Chondrocyte (in vitro differentiated cells): ENCODE measurements at regions not wholly inside any gene's neighbourhood (a gene's known extent, or its start where the extent isn't known, plus 50 kb on each side); places are given as distances from the start of the nearest gene placed in this dataset.

Experiments used
- DNase-seq: peaks from one replicate; pipeline ENCODE4 v3.0.0; 2021; ENCODE audit warnings: mixed read lengths, low spot score
- H3K27ac Mint-ChIP-seq: one replicate; pipeline ENCODE4 v1.8.0; 2021; ENCODE audit warnings: mild to moderate bottlenecking, moderate library complexity, mixed read lengths; ENCODE audit not compliant: unreplicated experiment
- H3K27me3 Mint-ChIP-seq: 2 replicates; pipeline ENCODE4 v1.8.0; 2021; ENCODE audit warnings: low read depth, mixed read lengths
- H3K36me3 Mint-ChIP-seq: 2 replicates; pipeline ENCODE4 v1.8.0; 2021; ENCODE audit warnings: low read depth, mixed read lengths
- H3K4me1 Mint-ChIP-seq: 2 replicates; pipeline ENCODE4 v1.8.0; 2021; ENCODE audit warnings: low read depth, mild to moderate bottlenecking, mixed read lengths
- H3K4me3 Mint-ChIP-seq: one replicate; pipeline ENCODE4 v1.8.0; 2021; ENCODE audit warnings: mild to moderate bottlenecking, moderate library complexity, mixed read lengths; ENCODE audit not compliant: unreplicated experiment
- H3K9me3 Mint-ChIP-seq: 2 replicates; pipeline ENCODE4 v1.8.0; 2021; ENCODE audit warnings: low read depth, mixed read lengths
- CTCF ChIP-seq: fragments of 200-600 bp; sonication (generic); IDR thresholded peaks from 2 replicates; pipeline ENCODE4 v1.5.0; 2021; ENCODE audit warnings: antibody characterized with exemption, mild to moderate bottlenecking, moderate library complexity

GRCh38 chr17:71850812-71851211 lies 270.0 kb upstream of the SOX9 start:
- TF ChIP-seq CTCF: no peak
- Mint-ChIP-seq H3K4me3 (no peak overlapping the region), H3K27ac (no peak overlapping the region), H3K9me3 (no peaks in the 10 kb centered on the region), H3K4me1 (no peaks in the 10 kb centered on the region), H3K36me3 (no peaks in the 10 kb centered on the region), H3K27me3 (no peaks in the 10 kb centered on the region)
- DNase-seq: no peak

GRCh38 chr17:71855010-71855409 lies 265.8 kb upstream of the SOX9 start:
- Mint-ChIP-seq H3K9me3 (no peaks in the 10 kb centered on the region), H3K27ac (no peak overlapping the region), H3K36me3 (no peaks in the 10 kb centered on the region), H3K4me1 (peaks cover 5% of the 10 kb centered on the region), H3K27me3 (no peaks in the 10 kb centered on the region), H3K4me3 (no peak overlapping the region)
- no peak for TF ChIP-seq CTCF
- no peak for DNase-seq

GRCh38 chr17:71864755-71865154 lies 256.1 kb upstream of the SOX9 start:
- no peaks in the 10 kb centered on the region for H3K36me3 Mint-ChIP-seq
- H3K4me1 Mint-ChIP-seq: peaks cover 11% of the 10 kb centered on the region
- H3K9me3 Mint-ChIP-seq: no peaks in the 10 kb centered on the region
- TF ChIP-seq CTCF: no peak
- no peak overlapping the region for H3K4me3 Mint-ChIP-seq
- H3K27me3 Mint-ChIP-seq: no peaks in the 10 kb centered on the region
- H3K27ac Mint-ChIP-seq: no peak overlapping the region
- no peak for DNase-seq

- H3K36me3 Mint-ChIP-seq: no peaks in the 10 kb centered on the region
- no peaks in the 10 kb centered on the region for H3K9me3 Mint-ChIP-seq
- H3K27me3 Mint-ChIP-seq: no peaks in the 10 kb centered on the region
- no peak for TF ChIP-seq CTCF
- no peak for DNase-seq
- peaks cover 5% of the 10 kb centered on the region for H3K4me1 Mint-ChIP-seq
- H3K4me3 Mint-ChIP-seq: no peak overlapping the region
- H3K27ac Mint-ChIP-seq: no peak overlapping the region
These were observed 254.7 kb upstream of the SOX9 start for GRCh38 chr17:71866095-71866494.

- DNase-seq: no peak
- no peak overlapping the region for H3K4me3 Mint-ChIP-seq
- H3K27ac Mint-ChIP-seq: no peak overlapping the region
These were observed 251.5 kb upstream of the SOX9 start for GRCh38 chr17:71869293-71869692.

More at GRCh38 chr17:71869293-71869692, 251.5 kb upstream of the SOX9 start:
- no peaks in the 10 kb centered on the region for H3K27me3 Mint-ChIP-seq
- H3K36me3 Mint-ChIP-seq: no peaks in the 10 kb centered on the region
- no peak for TF ChIP-seq CTCF
- peaks cover 5% of the 10 kb centered on the region for H3K4me1 Mint-ChIP-seq
- no peaks in the 10 kb centered on the region for H3K9me3 Mint-ChIP-seq
